Neuronal stem cell (in vitro differentiated cells): ENCODE measurements at regions not wholly inside any gene's neighbourhood (a gene's known extent, or its start where the extent isn't known, plus 50 kb on each side); places are given as distances from the start of the nearest gene placed in this dataset. TPM values are rescaled to one million over a fixed set of nuclear protein-coding genes. Genes with fewer than 3 reads are reported as not detected.

ENCODE experiments used
- DNase-seq: peaks from one replicate; pipeline ENCODE4 v3.0.0-alpha.2; 2013; ENCODE audit warnings: low spot score
- H2AFZ ChIP-seq: one replicate; pipeline ENCODE4 v1.6.1; 2013; ENCODE audit warnings: mild to moderate bottlenecking, low read length, inconsistent platforms
- H2AK5ac ChIP-seq: 2 replicates; pipeline ENCODE4 v1.6.1; 2013; ENCODE audit warnings: low read depth, mild to moderate bottlenecking, inconsistent platforms, low read length, moderate library complexity, mixed read lengths
- H2BK120ac ChIP-seq: 2 replicates; pipeline ENCODE4 v1.6.1; 2013; ENCODE audit warnings: low read depth, mild to moderate bottlenecking, inconsistent platforms, low read length, moderate library complexity, mixed read lengths
- H2BK12ac ChIP-seq: one replicate; pipeline ENCODE4 v1.6.1; 2013; ENCODE audit warnings: low read length, inconsistent platforms
- H2BK15ac ChIP-seq: 2 replicates; pipeline ENCODE4 v1.6.1; 2013; ENCODE audit warnings: mild to moderate bottlenecking, low read length, inconsistent platforms, mixed read lengths
- H2BK5ac ChIP-seq: one replicate; pipeline ENCODE4 v1.6.1; 2013; ENCODE audit warnings: inconsistent platforms, mild to moderate bottlenecking, low read length, moderate library complexity
- H3K14ac ChIP-seq: one replicate; pipeline ENCODE4 v1.6.1; 2013; ENCODE audit warnings: low read length, inconsistent platforms
- H3K18ac ChIP-seq: 2 replicates; pipeline ENCODE4 v1.6.1; 2013; ENCODE audit warnings: low read length, inconsistent platforms
- H3K23ac ChIP-seq: 2 replicates; pipeline ENCODE4 v1.6.1; 2013; ENCODE audit warnings: low read depth, mild to moderate bottlenecking, mixed read lengths, low read length, inconsistent platforms; ENCODE audit not compliant: poor library complexity
- H3K27ac ChIP-seq: replicated peaks from 3 replicates; pipeline ENCODE4 v1.5.1; 2013; ENCODE audit warnings: low read length, inconsistent platforms
- H3K27me3 ChIP-seq, 3 experiments: 2 replicates each; pipeline ENCODE4 v1.6.1; 2013; ENCODE audit warnings: low read length in 3 of 3, mild to moderate bottlenecking in 2 of 3, inconsistent platforms in 1 of 3, low read depth in 1 of 3, mixed read lengths in 1 of 3, moderate library complexity in 1 of 3; ENCODE audit not compliant: control insufficient read depth in 3 of 3, insufficient read depth in 3 of 3
- H3K36me3 ChIP-seq, 2 donors: replicated peaks in 1 of 2; 2 replicates each; pipeline ENCODE4 v1.6.1; 2013; ENCODE audit warnings: low read length in 2 of 2; ENCODE audit not compliant: control insufficient read depth in 2 of 2, insufficient read depth in 2 of 2
- H3K4ac ChIP-seq: 2 replicates; pipeline ENCODE4 v1.6.1; 2013; ENCODE audit warnings: inconsistent platforms, mild to moderate bottlenecking, low read length, moderate library complexity
- H3K4me1 ChIP-seq, 2 donors: 1 replicate in 1 of 2; 2 replicates in 1 of 2; pipeline ENCODE4 v1.6.1; 2013; ENCODE audit warnings: low read length in 2 of 2, low read depth in 1 of 2; ENCODE audit not compliant: control insufficient read depth in 2 of 2, insufficient read depth in 1 of 2
- H3K4me2 ChIP-seq: one replicate; pipeline ENCODE4 v1.6.1; 2013; ENCODE audit warnings: mild to moderate bottlenecking, low read length, inconsistent platforms; ENCODE audit not compliant: insufficient read depth, poor library complexity, severe bottlenecking
- H3K4me3 ChIP-seq, 2 donors: 2 replicates each; pipeline ENCODE4 v1.5.1; 2013; ENCODE audit warnings: low read length in 2 of 2, mild to moderate bottlenecking in 2 of 2, inconsistent platforms in 1 of 2, moderate library complexity in 1 of 2
- H3K79me1 ChIP-seq: one replicate; pipeline ENCODE4 v1.6.1; 2013; ENCODE audit warnings: low read depth, mild to moderate bottlenecking, inconsistent platforms, low read length, moderate library complexity
- H3K9ac ChIP-seq: one replicate; pipeline ENCODE4 v1.6.1; 2013; ENCODE audit warnings: mild to moderate bottlenecking, low read depth, low read length, inconsistent platforms; ENCODE audit not compliant: poor library complexity
- H3K9me3 ChIP-seq, 2 donors: replicated peaks in 1 of 2; 2 replicates each; pipeline versions ENCODE3 to v1.6.1; 2013; ENCODE audit warnings: low read length in 2 of 2, mild to moderate bottlenecking in 2 of 2, inconsistent platforms in 1 of 2, low read depth in 1 of 2, mixed read lengths in 1 of 2, moderate library complexity in 1 of 2; ENCODE audit not compliant: control insufficient read depth in 2 of 2, insufficient read depth in 1 of 2
- H4K8ac ChIP-seq: one replicate; pipeline ENCODE4 v1.6.1; 2013; ENCODE audit warnings: low read depth, mild to moderate bottlenecking, inconsistent platforms, low read length, moderate library complexity
- H4K91ac ChIP-seq: one replicate; pipeline ENCODE4 v1.6.1; 2013; ENCODE audit warnings: low read length, low read depth, mild to moderate bottlenecking, inconsistent platforms; ENCODE audit not compliant: poor library complexity
- WGBS, 2 donors: extraction: QIAGEN DNeasy Blood & Tissue Kit; methylation state at CpG; one replicate each; pipeline ENCODE4 v1.1.7; 2013; ENCODE audit warnings: missing lambda C conversion rate in 2 of 2, mixed read lengths in 1 of 2; ENCODE audit not compliant: insufficient read length in 2 of 2, insufficient replicate concordance in 1 of 2; ENCODE audit errors: extremely low coverage in 2 of 2; 5-methylcytosine and 5-hydroxymethylcytosine counted together
- small RNA-seq: library from polyadenylated mRNA; stranded (forward); fragments of <200 nt; extraction: miRNeasy Mini kit (QIAGEN cat#:217004); gene quantifications from one replicate; pipeline ENCODE3, GENCODE V24; 2013; ENCODE audit not compliant: insufficient read depth

DNA sequence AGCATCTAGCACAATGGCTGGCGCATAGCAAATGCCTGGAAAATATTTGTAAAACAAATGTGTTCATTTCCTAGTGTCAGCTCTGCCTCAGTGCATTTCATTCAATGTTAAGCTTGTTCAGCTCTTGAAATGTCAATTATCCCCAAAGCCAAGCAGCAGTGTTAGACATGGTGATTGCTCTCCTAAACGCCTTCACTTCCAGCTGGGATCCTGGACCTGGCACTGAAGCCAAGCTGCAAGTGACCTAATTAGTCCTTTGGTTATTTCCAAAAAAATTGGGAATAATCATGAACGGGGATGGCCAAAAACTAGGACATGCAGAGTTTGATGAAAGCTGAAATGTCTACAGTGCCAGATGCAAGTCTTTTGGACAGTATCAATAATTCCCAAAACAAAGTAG is 54.9 kb upstream of the MDGA2 start:
- H2AFZ ChIP-seq = no peak overlapping the region
- H3K27ac ChIP-seq = no peak overlapping the region
- no peak overlapping the region for H2BK12ac ChIP-seq
- H4K8ac ChIP-seq = no peak overlapping the region
- no peak overlapping the region for H2BK15ac ChIP-seq
- no peak overlapping the region for H3K23ac ChIP-seq
- no peak overlapping the region for H3K4ac ChIP-seq
- H3K18ac ChIP-seq = no peak overlapping the region
- no peaks in the 10 kb centered on the region for H3K9me3 ChIP-seq
- DNase-seq = no peak
- H3K36me3 ChIP-seq = no peaks in the 10 kb centered on the region
- no CpG with 5 or more reads among the region's 3 CpGs for WGBS, 2 donors
- no peak overlapping the region for H3K9ac ChIP-seq
- no peaks in the 10 kb centered on the region for H3K27me3 ChIP-seq
- no peak overlapping the region for H4K91ac ChIP-seq
- no peak overlapping the region for H3K4me3 ChIP-seq
- H3K14ac ChIP-seq = no peak overlapping the region
- H3K79me1 ChIP-seq = no peaks in the 10 kb centered on the region
- no peak overlapping the region for H2BK5ac ChIP-seq
- no peak overlapping the region for H2BK120ac ChIP-seq
- no peak overlapping the region for H3K4me2 ChIP-seq
- H3K4me1 ChIP-seq = no peaks in the 10 kb centered on the region
- no peak overlapping the region for H2AK5ac ChIP-seq

Small RNA genes in the stretch of these regions (small RNA-seq; reads per million reads assigned to genes)
- gene AL121576.1 (not detected), gene AL512360.1 (not detected), gene MIR548Y (not detected), gene RNU6-297P (not detected)
